HFF-Myc (cell line): ENCODE measurements at regions not wholly inside any gene's neighbourhood (a gene's known extent, or its start where the extent isn't known, plus 50 kb on each side); places are given as distances from the start of the nearest gene placed in this dataset.

Experiments used
- DNase-seq: peaks from one replicate; pipeline ENCODE4 v3.0.0-alpha.2; 2011; ENCODE audit warnings: low read depth; ENCODE audit errors: extremely low read depth
- H3K4me3 ChIP-seq: replicated peaks from 2 replicates; pipeline ENCODE4 v1.5.1; 2011; ENCODE audit warnings: low read depth, mild to moderate bottlenecking, control low read depth, low read length
- TF ChIP-seq, protein P1 (sequence below): IDR thresholded peaks from 2 replicates; pipeline ENCODE4 v1.5.1; 2012; ENCODE audit warnings: mild to moderate bottlenecking, low read depth, low read length, control low read depth; ENCODE audit errors: missing control alignments

DNA sequence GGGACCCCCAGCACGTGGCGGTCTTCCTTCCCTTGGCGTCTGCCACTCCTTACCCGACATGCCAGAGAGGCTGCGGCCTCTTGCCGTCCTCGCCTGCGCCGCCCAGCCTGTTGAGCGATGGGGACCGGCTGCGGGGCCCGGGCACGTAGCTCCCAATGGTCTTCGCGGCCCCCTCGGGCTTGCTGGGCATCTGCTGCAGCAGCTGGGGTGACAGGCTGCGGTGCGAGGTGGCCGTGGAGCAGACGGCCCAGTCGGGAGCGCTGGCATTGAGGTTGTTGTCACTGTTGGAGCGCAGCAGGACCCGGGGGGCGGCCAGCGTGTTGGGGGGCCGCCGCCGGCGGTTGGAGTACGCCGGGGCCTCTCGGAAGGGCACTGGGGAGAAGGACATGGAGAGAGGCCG, 422.0 kb downstream of the CTTN start:
- no peak overlapping the region for H3K4me3 ChIP-seq
- no peak for DNase-seq
- TF ChIP-seq, protein P1, sequence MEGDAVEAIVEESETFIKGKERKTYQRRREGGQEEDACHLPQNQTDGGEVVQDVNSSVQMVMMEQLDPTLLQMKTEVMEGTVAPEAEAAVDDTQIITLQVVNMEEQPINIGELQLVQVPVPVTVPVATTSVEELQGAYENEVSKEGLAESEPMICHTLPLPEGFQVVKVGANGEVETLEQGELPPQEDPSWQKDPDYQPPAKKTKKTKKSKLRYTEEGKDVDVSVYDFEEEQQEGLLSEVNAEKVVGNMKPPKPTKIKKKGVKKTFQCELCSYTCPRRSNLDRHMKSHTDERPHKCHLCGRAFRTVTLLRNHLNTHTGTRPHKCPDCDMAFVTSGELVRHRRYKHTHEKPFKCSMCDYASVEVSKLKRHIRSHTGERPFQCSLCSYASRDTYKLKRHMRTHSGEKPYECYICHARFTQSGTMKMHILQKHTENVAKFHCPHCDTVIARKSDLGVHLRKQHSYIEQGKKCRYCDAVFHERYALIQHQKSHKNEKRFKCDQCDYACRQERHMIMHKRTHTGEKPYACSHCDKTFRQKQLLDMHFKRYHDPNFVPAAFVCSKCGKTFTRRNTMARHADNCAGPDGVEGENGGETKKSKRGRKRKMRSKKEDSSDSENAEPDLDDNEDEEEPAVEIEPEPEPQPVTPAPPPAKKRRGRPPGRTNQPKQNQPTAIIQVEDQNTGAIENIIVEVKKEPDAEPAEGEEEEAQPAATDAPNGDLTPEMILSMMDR: no peak

DNA sequence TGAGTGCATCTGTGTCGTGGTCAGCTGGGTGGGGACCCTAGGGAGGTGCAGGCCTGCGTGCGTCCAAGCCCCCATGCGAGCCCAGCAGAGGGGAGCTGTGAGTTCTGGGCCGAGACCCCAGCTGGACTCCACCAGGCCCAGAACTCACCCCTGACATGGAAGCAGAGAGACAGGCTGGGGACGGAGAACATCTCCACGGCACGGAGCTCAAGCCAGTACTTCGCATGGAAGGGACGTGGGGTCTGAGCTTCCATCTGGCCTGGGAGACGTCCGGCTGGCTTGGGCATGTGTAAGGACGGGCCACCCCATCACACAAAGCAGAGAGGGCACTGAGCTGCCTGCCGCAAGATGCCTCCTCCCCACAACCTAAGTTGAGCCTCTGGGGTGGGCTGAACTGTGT, 422.4 kb downstream of the CTTN start:
- TF ChIP-seq, protein P1: no peak
- no peak overlapping the region for H3K4me3 ChIP-seq
- DNase-seq: no peak

DNA sequence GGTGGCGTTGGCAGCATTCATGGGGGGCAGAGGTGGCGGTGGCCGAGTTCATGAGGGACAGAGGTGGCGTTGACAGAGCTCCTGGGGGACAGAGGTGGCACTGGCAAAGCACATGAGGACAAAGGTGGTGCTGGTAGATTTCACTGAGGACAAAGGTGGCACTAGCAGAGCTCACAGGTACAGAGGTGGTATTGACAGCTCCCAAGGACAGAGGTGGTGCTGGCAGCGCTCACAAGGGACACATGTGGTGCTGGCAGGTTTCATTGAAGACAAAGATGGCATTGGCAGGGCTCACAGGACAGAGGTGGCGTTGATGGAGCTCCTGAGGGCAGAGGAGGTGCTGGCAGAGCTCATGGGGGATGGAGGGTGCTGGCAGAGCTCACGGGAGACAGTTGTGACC, 425.4 kb downstream of the CTTN start:
- H3K4me3 ChIP-seq: no peak overlapping the region
- no peak for DNase-seq
- TF ChIP-seq, protein P1: no peak

DNA sequence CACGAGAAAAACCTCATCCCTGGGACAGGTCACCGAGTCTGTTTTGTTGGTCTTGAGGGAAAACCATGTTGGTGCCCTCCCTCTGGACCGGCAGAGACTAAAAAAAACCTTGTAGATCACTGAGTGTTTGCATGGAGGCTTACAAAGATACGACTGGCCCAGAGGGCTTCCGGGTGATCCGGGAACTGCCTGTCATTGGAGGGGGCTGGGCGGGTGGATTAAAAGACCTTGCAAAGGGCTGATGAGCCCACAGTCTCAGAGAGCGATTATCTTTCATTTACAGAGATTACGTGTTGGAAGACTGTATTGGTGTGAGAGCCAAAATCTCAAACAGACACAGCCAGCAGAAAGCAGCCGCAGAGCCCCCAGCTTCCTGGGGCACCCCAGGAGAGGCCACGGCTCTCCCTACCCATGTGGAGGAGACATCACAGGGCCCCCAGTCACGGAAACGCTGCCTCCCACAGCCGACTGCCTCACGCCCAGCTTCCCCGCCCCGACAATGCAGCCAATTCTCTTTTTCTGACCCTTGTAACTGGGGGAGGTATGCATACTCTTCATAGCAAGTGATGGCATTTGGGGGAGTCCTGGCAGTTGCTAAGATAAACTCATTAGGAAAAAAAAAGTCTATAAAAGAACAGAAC, 426.4 kb downstream of the CTTN start:
- TF ChIP-seq, protein P1: no peak
- no peak for DNase-seq

DNA sequence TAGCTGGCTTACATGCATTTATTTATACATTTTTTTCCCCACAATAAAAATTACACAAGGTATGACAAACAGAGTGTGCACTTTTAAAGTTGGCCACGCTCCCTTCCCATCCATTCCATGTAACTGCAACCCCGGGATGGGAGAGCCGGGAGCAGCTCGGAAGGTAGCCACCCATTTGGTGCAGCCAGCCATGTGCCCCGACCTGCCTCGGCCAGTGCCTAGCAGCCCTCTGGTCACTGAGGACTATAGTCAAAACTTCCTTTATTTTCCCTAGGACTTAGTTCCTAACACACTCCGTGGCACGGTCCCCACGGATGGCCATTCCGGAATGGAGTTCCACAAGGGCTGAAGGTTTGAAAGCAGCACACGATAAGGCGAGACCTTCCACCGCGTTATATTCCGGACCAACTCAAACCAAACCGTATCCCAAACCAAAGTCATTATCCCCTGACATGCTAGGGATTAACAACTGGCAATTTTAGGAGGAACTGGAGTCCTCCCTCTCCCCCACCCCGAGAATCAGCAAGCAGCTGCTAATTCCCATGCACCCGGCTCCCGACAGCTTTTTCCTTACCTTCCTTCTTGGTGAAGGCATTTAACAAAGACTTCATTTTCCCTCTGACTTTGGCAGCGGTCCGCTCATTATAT, 426.4 kb downstream of the SHANK2 start:
- H3K4me3 ChIP-seq: no peak overlapping the region
- DNase-seq: no peak
- TF ChIP-seq, protein P1: no peak

More for the DNA sequence above, 426.4 kb downstream of the CTTN start:
- H3K4me3 ChIP-seq: no peak overlapping the region

DNA sequence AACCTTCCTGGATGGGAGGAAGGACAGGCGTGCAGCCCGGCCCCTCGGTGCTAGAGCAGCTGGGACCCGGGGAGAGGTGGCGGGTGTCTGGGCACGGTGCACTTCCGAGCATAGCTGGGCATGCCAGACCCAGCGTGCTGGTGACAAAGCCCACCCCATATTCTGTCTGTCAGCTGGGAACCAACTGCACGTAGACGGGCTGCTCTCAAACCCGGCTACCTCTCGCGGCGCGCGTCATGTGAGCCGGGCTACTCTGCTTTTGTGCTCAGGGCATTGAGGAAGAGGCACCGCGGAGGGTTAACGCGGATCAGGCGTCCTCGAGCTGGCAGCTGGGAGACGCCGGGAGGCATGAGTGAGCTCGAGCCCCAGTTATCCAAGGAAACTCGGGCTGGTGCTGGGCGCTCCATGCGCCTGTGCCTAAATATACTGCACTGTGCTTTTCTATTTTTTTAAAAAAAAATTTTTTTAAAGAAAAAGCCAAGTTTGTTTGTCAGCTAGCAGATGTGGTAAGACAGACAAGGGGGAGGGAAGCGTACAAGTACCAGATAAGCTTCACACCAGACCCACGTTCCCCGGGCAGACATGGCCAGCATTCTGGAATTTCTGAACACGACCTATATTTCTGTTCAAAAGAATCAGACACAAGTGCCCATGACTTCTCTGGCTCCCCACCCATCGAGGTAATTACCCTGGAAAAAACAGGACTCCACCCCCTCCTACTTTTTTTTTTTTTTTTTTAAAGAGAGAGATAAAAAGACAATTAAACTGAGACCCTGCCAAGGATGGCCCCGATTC, 425.6 kb downstream of the SHANK2 start:
- TF ChIP-seq, protein P1: no peak

More for the DNA sequence above, 425.6 kb downstream of the SHANK2 start:
- no peak overlapping the region for H3K4me3 ChIP-seq
- no peak for DNase-seq
